ENCODE measurements at regions not wholly inside any gene's neighbourhood (a gene's known extent, or its start where the extent isn't known, plus 50 kb on each side); places are given as distances from the start of the nearest gene placed in this dataset.

DNA sequence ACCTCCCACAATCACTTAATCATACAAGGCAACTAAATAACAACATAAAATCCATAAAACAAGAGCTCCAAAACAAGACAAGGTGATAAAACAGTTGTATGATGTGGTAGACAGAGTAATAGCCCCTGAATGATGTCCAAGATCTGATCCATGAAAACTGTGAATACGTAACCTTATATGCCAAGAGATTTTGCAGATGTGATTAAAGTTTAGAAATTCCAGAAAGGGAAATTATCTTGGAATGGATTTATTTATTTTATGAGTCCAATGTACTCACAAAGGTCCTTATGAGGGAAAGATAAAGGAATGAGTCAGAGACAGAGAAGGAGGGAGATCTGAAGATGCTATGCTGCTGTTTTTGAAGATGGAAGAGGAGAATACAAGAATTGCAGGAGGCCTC is 1775.7 kb upstream of the C9orf72 start:
- TF ChIP-seq, protein P1, sequence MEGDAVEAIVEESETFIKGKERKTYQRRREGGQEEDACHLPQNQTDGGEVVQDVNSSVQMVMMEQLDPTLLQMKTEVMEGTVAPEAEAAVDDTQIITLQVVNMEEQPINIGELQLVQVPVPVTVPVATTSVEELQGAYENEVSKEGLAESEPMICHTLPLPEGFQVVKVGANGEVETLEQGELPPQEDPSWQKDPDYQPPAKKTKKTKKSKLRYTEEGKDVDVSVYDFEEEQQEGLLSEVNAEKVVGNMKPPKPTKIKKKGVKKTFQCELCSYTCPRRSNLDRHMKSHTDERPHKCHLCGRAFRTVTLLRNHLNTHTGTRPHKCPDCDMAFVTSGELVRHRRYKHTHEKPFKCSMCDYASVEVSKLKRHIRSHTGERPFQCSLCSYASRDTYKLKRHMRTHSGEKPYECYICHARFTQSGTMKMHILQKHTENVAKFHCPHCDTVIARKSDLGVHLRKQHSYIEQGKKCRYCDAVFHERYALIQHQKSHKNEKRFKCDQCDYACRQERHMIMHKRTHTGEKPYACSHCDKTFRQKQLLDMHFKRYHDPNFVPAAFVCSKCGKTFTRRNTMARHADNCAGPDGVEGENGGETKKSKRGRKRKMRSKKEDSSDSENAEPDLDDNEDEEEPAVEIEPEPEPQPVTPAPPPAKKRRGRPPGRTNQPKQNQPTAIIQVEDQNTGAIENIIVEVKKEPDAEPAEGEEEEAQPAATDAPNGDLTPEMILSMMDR (IDR thresholded peaks at IDR 0.05; ENCODE audit: low read depth, low read length, poor library complexity, severe bottlenecking) = no peak
- TF ChIP-seq EZH2phosphoT487 (IDR thresholded peaks at IDR 0.05; ENCODE audit: borderline replicate concordance, low read length) = no peak

All from DOHH2 (cell line).